ENCODE measurements at regions not wholly inside any gene's neighbourhood (a gene's known extent, or its start where the extent isn't known, plus 50 kb on each side); places are given as distances from the start of the nearest gene placed in this dataset.

DNA sequence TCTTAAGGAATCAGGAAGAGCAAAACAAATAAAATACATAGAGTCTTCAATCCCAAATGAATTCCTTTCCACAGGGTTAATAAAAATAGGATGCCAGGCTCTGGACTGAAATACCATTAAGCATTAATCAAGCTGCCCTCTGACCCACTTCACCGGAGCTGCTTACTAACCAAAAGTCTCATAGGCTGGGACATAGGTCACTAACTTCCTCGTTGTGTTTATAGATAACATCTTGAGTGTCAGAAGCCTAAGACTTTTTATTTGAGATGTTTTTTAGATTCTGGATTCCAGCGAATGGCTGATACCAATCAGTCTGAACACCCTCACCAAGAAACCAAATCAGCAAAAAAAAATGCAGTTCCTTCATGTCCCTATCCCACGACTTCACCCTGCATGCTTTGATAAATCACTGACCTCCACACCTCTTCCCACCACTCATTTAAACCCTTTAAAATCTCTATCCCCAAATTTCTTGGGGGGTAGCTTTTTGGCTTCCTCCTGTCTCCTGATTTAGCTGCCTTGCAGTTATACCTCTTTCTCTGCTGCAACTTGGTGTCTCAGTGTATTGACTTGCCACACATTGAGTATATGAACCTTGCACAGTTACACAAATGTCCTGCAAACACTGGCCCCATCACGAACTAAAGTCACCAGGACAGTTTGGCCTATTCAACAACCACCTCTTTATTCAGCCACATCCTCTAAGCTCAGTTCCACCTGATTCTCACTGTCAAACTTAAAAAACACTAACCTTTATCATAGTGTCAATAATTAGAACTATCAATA is 399.3 kb downstream of the METTL4 start:
- peak; percentile 55 for DNase-seq (ENCODE audit: low read depth)

DNA sequence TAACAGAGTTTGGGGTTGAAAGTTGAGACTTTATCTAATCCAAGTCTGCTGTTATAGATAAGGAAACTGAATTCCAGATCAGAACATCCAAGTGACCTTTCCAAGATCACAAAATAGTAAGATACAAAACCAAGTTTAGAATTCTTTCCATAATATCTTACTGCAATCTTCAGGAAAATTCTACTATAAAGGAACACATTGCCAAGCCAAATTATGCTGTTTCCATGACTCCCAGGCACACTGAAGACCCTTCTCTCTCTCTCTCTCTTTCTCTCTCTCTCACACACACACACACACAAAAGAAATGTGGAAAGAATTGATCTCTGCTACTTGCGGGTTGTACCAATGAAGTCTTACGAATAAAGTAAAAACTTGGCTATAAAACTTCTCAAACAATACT is 398.4 kb downstream of the METTL4 start:
- no peak for DNase-seq (ENCODE audit: low read depth)

GRCh38 chr18:2173486-2173885 is 397.8 kb downstream of the METTL4 start:
- DNase-seq (ENCODE audit: low read depth): peak; percentile 82

- no peak for DNase-seq (ENCODE audit: low read depth)
Observed at GRCh38 chr18:2178036-2178435, 393.3 kb downstream of the METTL4 start.

DNA sequence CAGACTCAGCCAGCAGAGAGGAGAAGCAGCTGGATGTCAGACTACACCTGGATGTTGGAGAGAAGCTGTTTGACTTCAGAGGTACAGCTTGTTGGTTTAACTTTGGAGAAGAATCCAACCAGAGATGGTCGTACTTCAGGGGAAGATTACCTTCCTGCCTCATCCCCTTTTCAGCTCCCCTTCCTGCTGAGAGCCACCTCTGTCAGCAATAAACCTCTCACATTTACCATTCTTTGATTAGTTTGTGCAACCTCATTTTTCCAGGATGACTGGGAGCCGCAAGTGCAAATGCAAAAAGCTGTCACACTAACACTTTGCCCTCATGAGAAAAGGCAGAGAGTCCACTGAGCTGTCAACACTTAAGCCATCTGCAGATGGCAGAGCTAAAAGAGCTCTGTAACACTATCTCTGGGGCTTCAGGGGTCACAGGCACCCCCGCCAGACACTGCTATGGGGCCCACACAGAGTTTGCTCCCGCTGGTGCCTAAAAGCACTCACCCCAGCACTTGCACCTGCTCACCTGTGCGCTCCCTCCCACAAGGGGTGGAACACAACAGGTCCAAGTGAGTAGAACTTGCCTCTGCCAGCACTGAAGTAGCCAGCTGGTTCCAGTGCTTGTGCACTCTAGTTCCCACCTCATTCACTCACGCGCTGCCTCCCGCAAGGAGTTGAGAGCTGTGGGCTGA is 391.7 kb downstream of the METTL4 start:
- DNase-seq (ENCODE audit: low read depth): no peak

DNA sequence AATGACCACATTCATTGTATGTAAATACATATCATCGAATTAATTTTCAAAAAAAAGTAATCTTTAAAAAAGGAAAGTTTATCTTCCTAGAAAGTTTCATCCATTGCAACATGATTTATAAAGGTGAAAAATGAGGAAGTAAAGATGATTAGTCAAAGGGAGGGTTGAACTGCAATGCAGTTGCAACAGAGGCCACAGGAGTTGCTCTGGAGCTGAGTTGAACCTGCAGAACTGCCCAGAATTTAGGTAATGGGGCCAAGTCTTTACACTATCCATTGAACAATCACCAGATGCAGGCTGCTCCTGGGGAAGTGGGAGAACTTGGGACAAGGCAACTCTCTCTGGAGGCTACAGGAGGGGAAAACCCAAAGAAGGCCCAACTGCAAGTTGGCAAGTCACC is 390.7 kb downstream of the METTL4 start:
- DNase-seq (ENCODE audit: low read depth): no peak

- no peak for DNase-seq (ENCODE audit: low read depth)
Observed at GRCh38 chr18:2183432-2183831, 387.9 kb downstream of the METTL4 start.

DNA sequence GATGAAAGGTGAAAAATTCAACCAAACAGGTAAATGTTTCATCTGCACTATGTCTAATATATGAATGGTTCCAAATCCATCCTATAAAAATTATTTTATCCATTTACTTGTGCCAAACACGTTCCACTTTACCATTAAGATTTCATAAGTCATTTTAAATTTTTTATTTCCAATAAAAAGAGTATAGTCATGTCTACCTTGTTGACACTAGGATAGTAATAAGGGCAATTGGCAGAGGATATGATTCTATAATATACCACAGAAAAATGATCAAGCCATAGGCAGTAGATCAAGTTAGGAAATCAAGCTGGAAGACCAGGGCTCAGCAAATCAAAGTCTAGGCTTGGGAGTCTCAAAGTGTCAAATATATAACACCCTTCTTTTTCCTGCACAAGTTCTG is 384.3 kb downstream of the METTL4 start:
- no peak for DNase-seq (ENCODE audit: low read depth)

DNA sequence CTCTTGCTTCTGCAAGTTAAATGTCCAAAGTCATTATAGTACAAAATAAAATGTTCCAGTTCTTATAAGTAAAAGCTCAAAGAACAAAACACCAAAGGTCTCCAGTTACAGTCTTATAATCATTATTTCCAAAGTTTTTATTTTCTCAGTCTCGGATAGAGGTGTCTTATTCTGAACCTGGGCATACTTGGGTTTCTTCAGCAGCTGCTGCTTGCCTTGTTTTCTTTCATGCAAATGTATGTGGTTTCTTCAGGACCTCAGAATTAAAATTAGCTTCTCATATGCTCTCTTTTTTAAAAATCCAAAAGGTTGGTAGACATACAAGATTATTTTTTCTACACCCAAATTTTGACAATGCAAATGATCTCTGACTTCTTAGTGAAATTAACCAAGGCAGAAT is 383.0 kb downstream of the METTL4 start:
- no peak for DNase-seq (ENCODE audit: low read depth)

DNA sequence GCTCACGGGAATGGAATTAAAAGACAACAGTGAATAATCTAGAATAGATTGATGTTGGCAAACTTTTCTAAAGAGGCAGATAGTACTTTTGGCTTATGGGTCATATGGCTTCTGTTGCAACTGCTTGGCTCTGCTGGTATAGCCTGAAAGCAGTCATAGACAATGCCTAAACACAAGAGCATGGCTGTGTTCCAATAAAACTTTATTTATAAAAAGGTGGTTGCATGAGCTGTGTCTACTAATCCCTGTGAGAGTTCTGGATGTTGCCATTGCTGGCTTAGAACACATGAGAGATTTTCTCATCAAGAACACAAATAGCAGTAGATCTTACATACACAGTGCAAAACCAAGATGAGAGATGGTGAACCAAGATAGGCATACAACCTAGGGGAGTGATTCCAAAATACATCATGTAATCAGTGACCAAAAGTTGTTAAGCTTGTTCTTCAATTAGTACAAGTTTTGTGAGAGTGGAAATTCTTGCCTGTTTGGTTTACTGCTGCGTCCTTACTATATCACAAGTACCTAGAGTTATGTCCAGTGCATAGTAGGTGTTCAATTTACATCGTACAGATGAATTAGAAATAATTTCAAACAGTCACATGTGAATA is 380.0 kb downstream of the METTL4 start:
- DNase-seq (ENCODE audit: low read depth): no peak

- no peak for DNase-seq (ENCODE audit: low read depth)
Observed at GRCh38 chr18:2192562-2192961, 378.7 kb downstream of the METTL4 start.

GRCh38 chr18:2197946-2198345 is 373.4 kb downstream of the METTL4 start:
- DNase-seq (ENCODE audit: low read depth): no peak

DNA sequence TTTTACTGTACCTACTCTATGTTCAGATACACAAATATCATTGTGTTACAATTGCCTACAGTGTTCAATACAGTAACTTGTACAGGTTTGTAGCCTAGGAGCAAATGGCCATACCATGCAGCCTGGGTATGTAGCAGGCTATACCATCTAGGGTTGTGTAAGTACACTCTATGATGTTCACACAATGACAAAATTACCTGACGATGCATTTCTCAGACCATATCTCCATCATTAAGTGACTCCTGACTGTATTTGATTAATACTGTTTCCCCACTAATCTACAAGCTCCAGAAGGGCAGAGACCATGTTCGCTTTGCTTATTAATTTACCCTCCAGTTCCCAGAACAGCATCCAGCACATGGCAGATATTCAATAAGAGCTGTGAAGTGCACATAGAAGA is 372.2 kb downstream of the METTL4 start:
- DNase-seq (ENCODE audit: low read depth): no peak

- DNase-seq (ENCODE audit: low read depth): no peak
Observed at GRCh38 chr18:2201036-2201600, 370.2 kb downstream of the METTL4 start.

DNA sequence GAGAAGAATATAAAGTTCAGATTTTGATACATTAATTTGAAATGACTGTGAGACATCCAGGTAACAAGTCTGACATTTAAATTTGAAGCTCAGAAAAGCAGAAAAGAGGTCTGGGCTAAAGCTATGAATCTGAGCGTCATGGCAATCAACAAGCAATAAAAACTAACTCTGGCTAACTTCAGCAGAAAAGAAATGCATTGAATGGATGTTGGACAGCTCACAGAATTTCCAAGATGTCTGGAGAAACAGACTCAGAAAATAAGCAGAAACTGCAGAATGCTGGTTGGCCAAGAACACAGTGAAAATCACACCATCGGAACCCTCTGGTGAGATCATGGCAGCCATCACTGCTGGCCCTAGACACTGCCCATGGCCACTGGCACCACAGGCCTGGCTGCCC is 366.6 kb downstream of the METTL4 start:
- no peak for DNase-seq (ENCODE audit: low read depth)

GRCh38 chr18:2207294-2207693 is 364.0 kb downstream of the METTL4 start:
- DNase-seq (ENCODE audit: low read depth): no peak

GRCh38 chr18:2212598-2213205 is 358.6 kb downstream of the METTL4 start:
- DNase-seq (ENCODE audit: low read depth): no peak

GRCh38 chr18:2213905-2214304 is 357.4 kb downstream of the METTL4 start:
- no peak for DNase-seq (ENCODE audit: low read depth)

- DNase-seq (ENCODE audit: low read depth): no peak
Observed at GRCh38 chr18:2217356-2217755, 353.9 kb downstream of the METTL4 start.

- no peak for DNase-seq (ENCODE audit: low read depth)
Observed at GRCh38 chr18:2218101-2218500, 353.2 kb downstream of the METTL4 start.

DNA sequence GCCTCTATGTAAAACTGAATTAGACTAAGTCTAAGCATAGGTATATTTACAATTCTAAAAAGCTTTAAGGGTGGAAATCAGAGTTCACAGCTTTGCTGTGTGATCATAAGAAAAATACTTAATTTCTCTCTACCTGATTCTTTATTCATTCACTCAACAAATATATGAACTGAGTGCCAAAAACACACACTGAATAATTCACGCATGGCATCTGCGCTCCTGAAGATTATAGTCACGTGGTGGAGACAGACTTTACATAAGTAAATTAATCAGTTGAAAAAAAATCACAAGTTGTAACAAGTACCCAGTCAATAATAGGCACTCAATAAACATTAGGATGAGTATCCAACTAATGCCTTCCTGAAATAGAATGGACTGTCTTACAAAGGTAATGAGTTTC is 351.6 kb downstream of the METTL4 start:
- no peak for DNase-seq (ENCODE audit: low read depth)

Data from renal cortical epithelial cell (primary cell).